ENCODE measurements at regions not wholly inside any gene's neighbourhood (a gene's known extent, or its start where the extent isn't known, plus 50 kb on each side); places are given as distances from the start of the nearest gene placed in this dataset.

GRCh38 chr16:85180827-85181738 is 68.8 kb upstream of the CIBAR2 start:
- Histone ChIP-seq H3K4me3 (ENCODE audit: low read length) (no peak overlapping the region), H3K9me2 (replicated peaks; ENCODE audit: control insufficient read depth, low read length) (no peaks in the 10 kb centered on the region), H3K36me3 (ENCODE audit: control insufficient read depth, low read length) (no peaks in the 10 kb centered on the region), H3F3A (ENCODE audit: control insufficient read depth, insufficient read depth) (no peaks in the 10 kb centered on the region), H4K20me1 (ENCODE audit: control insufficient read depth, insufficient read depth, low read depth, low read length) (no peaks in the 10 kb centered on the region), H3K27me3 (ENCODE audit: control insufficient read depth, low read length) (no peaks in the 10 kb centered on the region), H3K9me3 (ENCODE audit: control insufficient read depth, insufficient read depth, low read length) (peaks cover 2% of the 10 kb centered on the region; the same call in 1 of the 2 replicates), H3K4me1 (ENCODE audit: control insufficient read depth, low read length) (no peaks in the 10 kb centered on the region), H3K4me2 (ENCODE audit: low read length) (no peak overlapping the region), H3K79me2 (ENCODE audit: control insufficient read depth, low read length) (no peaks in the 10 kb centered on the region), H3K27ac (ENCODE audit: low read depth, low read length) (no peak overlapping the region)
- TF ChIP-seq CTCF (IDR thresholded peaks at IDR 0.05; ENCODE audit: low read depth, low read length, poor library complexity, severe bottlenecking) = no peak
- no peak for TF ChIP-seq EZH2phosphoT487 (IDR thresholded peaks at IDR 0.05; ENCODE audit: borderline replicate concordance, low read length)

- H3F3A ChIP-seq (ENCODE audit: control insufficient read depth, insufficient read depth) = no peaks in the 10 kb centered on the region
- H3K4me1 ChIP-seq (ENCODE audit: control insufficient read depth, low read length) = no peaks in the 10 kb centered on the region
- no peaks in the 10 kb centered on the region for H3K36me3 ChIP-seq (ENCODE audit: control insufficient read depth, low read length)
- peaks cover 2% of the 10 kb centered on the region; the same call in 1 of the 2 replicates for H3K9me3 ChIP-seq (ENCODE audit: control insufficient read depth, insufficient read depth, low read length)
- no peak overlapping the region for H3K4me3 ChIP-seq (ENCODE audit: low read length)
- no peaks in the 10 kb centered on the region for H4K20me1 ChIP-seq (ENCODE audit: control insufficient read depth, insufficient read depth, low read depth, low read length)
- H3K9me2 ChIP-seq (replicated peaks; ENCODE audit: control insufficient read depth, low read length) = no peaks in the 10 kb centered on the region
- TF ChIP-seq EZH2phosphoT487 (IDR thresholded peaks at IDR 0.05; ENCODE audit: borderline replicate concordance, low read length) = no peak
- no peak for TF ChIP-seq CTCF (IDR thresholded peaks at IDR 0.05; ENCODE audit: low read depth, low read length, poor library complexity, severe bottlenecking)
- H3K27me3 ChIP-seq (ENCODE audit: control insufficient read depth, low read length) = no peaks in the 10 kb centered on the region
- H3K4me2 ChIP-seq (ENCODE audit: low read length) = no peak overlapping the region
- H3K79me2 ChIP-seq (ENCODE audit: control insufficient read depth, low read length) = no peaks in the 10 kb centered on the region
- no peak overlapping the region for H3K27ac ChIP-seq (ENCODE audit: low read depth, low read length)
Measured at GRCh38 chr16:85181739-85182129, 69.5 kb upstream of the CIBAR2 start.

GRCh38 chr16:85182286-85182685 is 70.0 kb upstream of the CIBAR2 start:
- Histone ChIP-seq H3K36me3 (ENCODE audit: control insufficient read depth, low read length) (no peaks in the 10 kb centered on the region), H3K9me2 (replicated peaks; ENCODE audit: control insufficient read depth, low read length) (no peaks in the 10 kb centered on the region), H3K4me1 (ENCODE audit: control insufficient read depth, low read length) (no peaks in the 10 kb centered on the region), H3K4me3 (ENCODE audit: low read length) (no peak overlapping the region), H4K20me1 (ENCODE audit: control insufficient read depth, insufficient read depth, low read depth, low read length) (no peaks in the 10 kb centered on the region), H3K4me2 (ENCODE audit: low read length) (no peak overlapping the region), H3F3A (ENCODE audit: control insufficient read depth, insufficient read depth) (no peaks in the 10 kb centered on the region), H3K27me3 (ENCODE audit: control insufficient read depth, low read length) (no peaks in the 10 kb centered on the region), H3K9me3 (ENCODE audit: control insufficient read depth, insufficient read depth, low read length) (peaks cover 2% of the 10 kb centered on the region; the same call in 1 of the 2 replicates), H3K27ac (ENCODE audit: low read depth, low read length) (no peak overlapping the region), H3K79me2 (ENCODE audit: control insufficient read depth, low read length) (no peaks in the 10 kb centered on the region)
- no peak for TF ChIP-seq EZH2phosphoT487 (IDR thresholded peaks at IDR 0.05; ENCODE audit: borderline replicate concordance, low read length)
- TF ChIP-seq CTCF (IDR thresholded peaks at IDR 0.05; ENCODE audit: low read depth, low read length, poor library complexity, severe bottlenecking) = no peak
